Thyroid gland (tissue), 4 donors: ENCODE measurements at regions not wholly inside any gene's neighbourhood (a gene's known extent, or its start where the extent isn't known, plus 50 kb on each side); places are given as distances from the start of the nearest gene placed in this dataset.
A peak's percentile ranks its signal among the peaks of the same experiment; 100 is the strongest.

Experiments used
- DNase-seq, 2 donors: peaks; one replicate each; pipeline ENCODE4 v3.0.0-alpha.2; 2019
- H3K27ac ChIP-seq, 3 donors: fragments of 200-600 bp; sonication (generic); 1 replicate in 2 of 3; 2 replicates in 1 of 3; pipeline ENCODE4 v1.5.1; 2016 to 2019; ENCODE audit warnings: mild to moderate bottlenecking in 1 of 3, moderate library complexity in 1 of 3
- H3K27me3 ChIP-seq: fragments of 200-600 bp; sonication (generic); one replicate; pipeline ENCODE4 v1.5.1; 2019
- H3K36me3 ChIP-seq, 2 donors: fragments of 200-600 bp; sonication (generic); one replicate each; pipeline ENCODE4 v1.5.1; 2016 to 2019
- H3K4me1 ChIP-seq, 2 donors: fragments of 200-600 bp; sonication (generic); one replicate each; pipeline ENCODE4 v1.5.1; 2017 to 2019
- H3K4me3 ChIP-seq, 3 donors: fragments of 200-600 bp; sonication (generic); replicated peaks in 1 of 3; 1 replicate in 2 of 3; 2 replicates in 1 of 3; pipeline ENCODE4 v1.5.1; 2016; ENCODE audit warnings: mild to moderate bottlenecking in 1 of 3
- H3K9me3 ChIP-seq: fragments of 200-600 bp; sonication (generic); one replicate; pipeline ENCODE4 v1.5.1; 2017
- POLR2A ChIP-seq, 2 donors: fragments of 450-650 bp; IDR thresholded peaks; one replicate each; pipeline ENCODE4 v1.6.1; 2017; ENCODE audit warnings: antibody characterized with exemption in 2 of 2, mild to moderate bottlenecking in 2 of 2, moderate library complexity in 1 of 2
- WGBS, 2 donors: methylation state at CpG; one replicate each; pipeline ENCODE4 v1.1.5; 2017; 5-methylcytosine and 5-hydroxymethylcytosine counted together
- intact Hi-C: fragments of 100-400 bp; cut with DNase I; formaldehyde crosslinking; loops from one replicate; pipeline ENCODE4 v1.15.1; 2023
- TF ChIP-seq, protein P1 (sequence below), 6 experiments: fragments of 200-600 bp in 3 of 6; fragments of 450-650 bp in 3 of 6; sonication (generic) in 3 of 6; IDR thresholded peaks; one replicate each; pipeline ENCODE4 v1.5.1; 2016 to 2019; ENCODE audit warnings: antibody characterized with exemption in 6 of 6, mild to moderate bottlenecking in 2 of 6, inconsistent platforms in 1 of 6, moderate library complexity in 1 of 6

- Histone ChIP-seq H3K9me3 (no peaks in the 10 kb centered on the region), H3K27me3 (no peaks in the 10 kb centered on the region), H3K36me3 (no peaks in the 10 kb centered on the region), H3K27ac (no peak overlapping the region), H3K4me1 (peaks cover 0 to 15% of the 10 kb centered on the region in 2 donors), H3K4me3 (no peak overlapping the region)
- intact Hi-C loops: loop anchor here (10.0 kb wide), 1 partner anchor 364 kb away; no protein-coding TSS in a partner anchor
- TF ChIP-seq POLR2A (IDR thresholded peaks at IDR 0.05): no peak
- TF ChIP-seq, protein P1, sequence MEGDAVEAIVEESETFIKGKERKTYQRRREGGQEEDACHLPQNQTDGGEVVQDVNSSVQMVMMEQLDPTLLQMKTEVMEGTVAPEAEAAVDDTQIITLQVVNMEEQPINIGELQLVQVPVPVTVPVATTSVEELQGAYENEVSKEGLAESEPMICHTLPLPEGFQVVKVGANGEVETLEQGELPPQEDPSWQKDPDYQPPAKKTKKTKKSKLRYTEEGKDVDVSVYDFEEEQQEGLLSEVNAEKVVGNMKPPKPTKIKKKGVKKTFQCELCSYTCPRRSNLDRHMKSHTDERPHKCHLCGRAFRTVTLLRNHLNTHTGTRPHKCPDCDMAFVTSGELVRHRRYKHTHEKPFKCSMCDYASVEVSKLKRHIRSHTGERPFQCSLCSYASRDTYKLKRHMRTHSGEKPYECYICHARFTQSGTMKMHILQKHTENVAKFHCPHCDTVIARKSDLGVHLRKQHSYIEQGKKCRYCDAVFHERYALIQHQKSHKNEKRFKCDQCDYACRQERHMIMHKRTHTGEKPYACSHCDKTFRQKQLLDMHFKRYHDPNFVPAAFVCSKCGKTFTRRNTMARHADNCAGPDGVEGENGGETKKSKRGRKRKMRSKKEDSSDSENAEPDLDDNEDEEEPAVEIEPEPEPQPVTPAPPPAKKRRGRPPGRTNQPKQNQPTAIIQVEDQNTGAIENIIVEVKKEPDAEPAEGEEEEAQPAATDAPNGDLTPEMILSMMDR (IDR thresholded peaks at IDR 0.05): no peak
- 92 to 95% methylated on average over 5 of the region's 5 CpGs for WGBS, 2 donors
- no peak for DNase-seq
These were observed 150.6 kb upstream of the ZFHX3 start for GRCh38 chr16:73198481-73198880.

GRCh38 chr16:73197598-73197997 lies 149.7 kb upstream of the ZFHX3 start:
- Histone ChIP-seq H3K27ac (no peak overlapping the region), H3K4me3 (no peak overlapping the region), H3K9me3 (no peaks in the 10 kb centered on the region), H3K27me3 (no peaks in the 10 kb centered on the region), H3K36me3 (no peaks in the 10 kb centered on the region), H3K4me1 (peaks cover 0 to 15% of the 10 kb centered on the region in 2 donors)
- intact Hi-C loops: loop anchor here (10.0 kb wide), 1 partner anchor 363 kb away; no protein-coding TSS in a partner anchor
- DNase-seq: no peak
- WGBS, 2 donors: 92 to 98% methylated on average over 3 of the region's 3 CpGs
- TF ChIP-seq, protein P1 (IDR thresholded peaks at IDR 0.05): no peak
- no peak for TF ChIP-seq POLR2A (IDR thresholded peaks at IDR 0.05)

- peak; percentile 65 to 71 for DNase-seq
- H3K27ac ChIP-seq: no peak overlapping the region
- H3K27me3 ChIP-seq: no peaks in the 10 kb centered on the region
- H3K4me3 ChIP-seq: no peak overlapping the region
- intact Hi-C loops: loop anchor here (10.0 kb wide), 1 partner anchor 362 kb away; no protein-coding TSS in a partner anchor
- no peaks in the 10 kb centered on the region for H3K9me3 ChIP-seq
- H3K4me1 ChIP-seq: peaks cover 0 to 7% of the 10 kb centered on the region in 2 donors
- no peak for TF ChIP-seq POLR2A (IDR thresholded peaks at IDR 0.05)
- TF ChIP-seq, protein P1 (IDR thresholded peaks at IDR 0.05): peak in 5 of 6 experiments; percentile 28 to 59 (median 53)
- 25 to 39% methylated on average over 4 of the region's 4 CpGs for WGBS, 2 donors
- H3K36me3 ChIP-seq: no peaks in the 10 kb centered on the region
These were observed 148.7 kb upstream of the ZFHX3 start for GRCh38 chr16:73196670-73197069.

GRCh38 chr16:73193464-73193863 lies 145.5 kb upstream of the ZFHX3 start:
- H3K27ac ChIP-seq: no peak overlapping the region
- no peak for DNase-seq
- no peaks in the 10 kb centered on the region for H3K36me3 ChIP-seq
- no peak overlapping the region for H3K4me3 ChIP-seq
- H3K9me3 ChIP-seq: no peaks in the 10 kb centered on the region
- no peaks in the 10 kb centered on the region for H3K4me1 ChIP-seq
- 90 to 100% methylated on average over 1 of the region's 1 CpG for WGBS, 2 donors
- H3K27me3 ChIP-seq: no peaks in the 10 kb centered on the region
- intact Hi-C loops: loop anchor here (10.0 kb wide), 1 partner anchor 359 kb away; no protein-coding TSS in a partner anchor
- TF ChIP-seq, protein P1 (IDR thresholded peaks at IDR 0.05): no peak
- no peak for TF ChIP-seq POLR2A (IDR thresholded peaks at IDR 0.05)

DNA sequence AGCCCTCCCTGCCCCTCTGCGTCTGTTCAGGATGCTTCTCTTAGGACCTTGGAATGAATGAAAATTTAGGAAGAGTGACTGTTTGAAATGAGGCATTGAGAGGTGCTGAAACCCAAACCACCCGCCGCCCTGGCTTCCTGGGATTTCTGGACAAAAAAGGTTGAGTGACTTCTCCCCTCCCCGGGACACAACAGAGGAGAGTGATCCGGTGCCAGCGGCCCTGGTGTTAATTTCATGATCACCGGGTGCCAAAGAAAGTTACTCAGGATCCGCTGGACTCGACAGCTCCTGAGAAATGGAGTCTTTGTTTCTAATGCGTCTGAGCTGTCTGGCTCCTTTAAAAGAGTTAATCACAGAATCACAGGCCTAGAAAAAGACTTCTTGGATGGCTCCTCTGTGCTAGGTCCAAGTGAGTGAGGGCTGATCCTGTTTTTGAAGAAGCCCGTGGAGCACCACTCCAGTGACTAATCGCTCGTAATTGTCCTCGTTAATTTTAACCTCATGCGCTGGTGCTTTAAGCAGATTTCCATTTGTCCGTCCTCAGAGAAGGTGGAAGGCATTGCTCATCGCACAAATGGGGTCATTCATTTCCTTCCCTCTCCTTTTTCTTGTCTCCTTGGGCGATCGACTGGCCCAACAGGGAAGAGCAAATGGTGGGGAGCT lies 144.4 kb upstream of the ZFHX3 start:
- DNase-seq: no peak
- H3K9me3 ChIP-seq: no peaks in the 10 kb centered on the region
- no peaks in the 10 kb centered on the region for H3K36me3 ChIP-seq
- intact Hi-C loops: loop anchor here (10.0 kb wide), 1 partner anchor 358 kb away; no protein-coding TSS in a partner anchor
- no peak overlapping the region for H3K4me3 ChIP-seq
- TF ChIP-seq POLR2A (IDR thresholded peaks at IDR 0.05): no peak
- TF ChIP-seq, protein P1 (IDR thresholded peaks at IDR 0.05): no peak
- no peaks in the 10 kb centered on the region for H3K27me3 ChIP-seq
- H3K27ac ChIP-seq: no peak overlapping the region
- H3K4me1 ChIP-seq: no peaks in the 10 kb centered on the region
- WGBS, 2 donors: 68 to 75% methylated on average over 19 of the region's 19 CpGs
